ENCODE measurements at regions not wholly inside any gene's neighbourhood (a gene's known extent, or its start where the extent isn't known, plus 50 kb on each side); places are given as distances from the start of the nearest gene placed in this dataset.

DNA sequence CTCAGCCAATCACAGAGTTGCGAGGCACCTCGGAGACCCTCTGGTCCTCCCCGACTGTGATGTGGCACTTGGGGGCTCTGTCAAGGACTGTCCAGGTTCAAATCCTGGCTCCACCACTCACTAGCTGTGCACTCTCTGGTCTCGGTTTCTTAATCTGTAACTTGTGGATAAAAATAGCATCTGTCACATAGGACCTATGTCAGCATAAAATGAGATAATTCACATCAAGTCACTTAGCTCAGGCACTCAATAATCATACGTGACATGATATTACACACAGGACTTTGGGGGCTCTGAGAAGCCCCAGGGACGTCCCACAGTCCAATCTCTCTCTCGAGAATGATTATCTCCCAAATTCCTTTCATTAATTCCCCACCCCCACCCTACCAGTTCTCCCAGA, 166.4 kb downstream of the COPRS start:
- WGBS: 81% methylated on average over 7 of the region's 7 CpGs
- no peak overlapping the region for H3K9ac ChIP-seq (ENCODE audit: low read depth in 1 of 2, low read length in 2 of 2)

DNA sequence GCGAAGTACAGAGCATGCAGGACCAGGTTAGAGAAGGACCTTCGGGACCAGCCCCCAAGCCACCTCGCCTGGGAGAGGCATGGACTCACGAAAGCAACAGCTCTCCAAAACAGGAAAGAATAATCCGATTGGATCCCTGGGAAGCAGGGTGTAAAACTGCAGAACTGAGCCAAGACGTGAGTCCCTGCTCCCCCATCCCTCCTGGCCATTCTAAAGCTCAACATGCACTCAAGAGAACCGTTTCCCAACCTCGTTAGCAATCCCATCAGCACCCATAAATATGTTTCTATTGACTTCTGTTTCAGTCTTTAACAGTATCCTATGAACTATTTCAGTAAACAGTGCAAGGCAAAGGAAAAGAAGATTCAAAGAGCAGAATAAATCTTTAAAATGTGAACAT, 167.0 kb downstream of the COPRS start:
- Histone ChIP-seq H3K27me3 (ENCODE audit: control insufficient read depth in 4 of 4, insufficient read depth in 4 of 4, low read length in 3 of 4) (no peaks in the 10 kb centered on the region), H3K9ac (ENCODE audit: low read depth in 1 of 2, low read length in 2 of 2) (no peak overlapping the region), H3K27ac (ENCODE audit: low read depth in 1 of 2, low read length in 2 of 2) (no peak overlapping the region), H3K9me3 (ENCODE audit: control insufficient read depth in 4 of 4, low read length in 3 of 4) (no peaks in the 10 kb centered on the region), H3K36me3 (ENCODE audit: control insufficient read depth in 4 of 4, insufficient read depth in 3 of 4, low read depth in 1 of 4, low read length in 3 of 4) (no peaks in the 10 kb centered on the region), H3K4me1 (ENCODE audit: control insufficient read depth in 4 of 4, insufficient read depth in 4 of 4, low read length in 3 of 4) (peaks cover 0 to 10% (median 2%) of the 10 kb centered on the region in 4 donors), H3K4me3 (ENCODE audit: low read depth in 1 of 3, low read length in 3 of 3) (no peak overlapping the region)
- whole genome bisulfite sequencing: 88% methylated on average over 8 of the region's 8 CpGs
- TF ChIP-seq TAF1 (conservative IDR thresholded peaks at IDR 0.05) (no peak), HNF4G (IDR thresholded peaks at IDR 0.05) (no peak), GABPA (IDR thresholded peaks at IDR 0.05 in 1 of 2, conservative IDR thresholded peaks at IDR 0.05 in 1 of 2) (no peak), JUND (IDR thresholded peaks at IDR 0.05) (no peak), FOXA2 (IDR thresholded peaks at IDR 0.05) (no peak), RXRA (IDR thresholded peaks at IDR 0.05) (no peak), FOXA1 (IDR thresholded peaks at IDR 0.05) (no peak)
- TF ChIP-seq, protein P1, sequence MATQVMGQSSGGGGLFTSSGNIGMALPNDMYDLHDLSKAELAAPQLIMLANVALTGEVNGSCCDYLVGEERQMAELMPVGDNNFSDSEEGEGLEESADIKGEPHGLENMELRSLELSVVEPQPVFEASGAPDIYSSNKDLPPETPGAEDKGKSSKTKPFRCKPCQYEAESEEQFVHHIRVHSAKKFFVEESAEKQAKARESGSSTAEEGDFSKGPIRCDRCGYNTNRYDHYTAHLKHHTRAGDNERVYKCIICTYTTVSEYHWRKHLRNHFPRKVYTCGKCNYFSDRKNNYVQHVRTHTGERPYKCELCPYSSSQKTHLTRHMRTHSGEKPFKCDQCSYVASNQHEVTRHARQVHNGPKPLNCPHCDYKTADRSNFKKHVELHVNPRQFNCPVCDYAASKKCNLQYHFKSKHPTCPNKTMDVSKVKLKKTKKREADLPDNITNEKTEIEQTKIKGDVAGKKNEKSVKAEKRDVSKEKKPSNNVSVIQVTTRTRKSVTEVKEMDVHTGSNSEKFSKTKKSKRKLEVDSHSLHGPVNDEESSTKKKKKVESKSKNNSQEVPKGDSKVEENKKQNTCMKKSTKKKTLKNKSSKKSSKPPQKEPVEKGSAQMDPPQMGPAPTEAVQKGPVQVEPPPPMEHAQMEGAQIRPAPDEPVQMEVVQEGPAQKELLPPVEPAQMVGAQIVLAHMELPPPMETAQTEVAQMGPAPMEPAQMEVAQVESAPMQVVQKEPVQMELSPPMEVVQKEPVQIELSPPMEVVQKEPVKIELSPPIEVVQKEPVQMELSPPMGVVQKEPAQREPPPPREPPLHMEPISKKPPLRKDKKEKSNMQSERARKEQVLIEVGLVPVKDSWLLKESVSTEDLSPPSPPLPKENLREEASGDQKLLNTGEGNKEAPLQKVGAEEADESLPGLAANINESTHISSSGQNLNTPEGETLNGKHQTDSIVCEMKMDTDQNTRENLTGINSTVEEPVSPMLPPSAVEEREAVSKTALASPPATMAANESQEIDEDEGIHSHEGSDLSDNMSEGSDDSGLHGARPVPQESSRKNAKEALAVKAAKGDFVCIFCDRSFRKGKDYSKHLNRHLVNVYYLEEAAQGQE (IDR thresholded peaks at IDR 0.05): no peak
- TF ChIP-seq, protein P2, sequence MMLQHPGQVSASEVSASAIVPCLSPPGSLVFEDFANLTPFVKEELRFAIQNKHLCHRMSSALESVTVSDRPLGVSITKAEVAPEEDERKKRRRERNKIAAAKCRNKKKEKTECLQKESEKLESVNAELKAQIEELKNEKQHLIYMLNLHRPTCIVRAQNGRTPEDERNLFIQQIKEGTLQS (IDR thresholded peaks at IDR 0.05): no peak
- TF ChIP-seq, protein P3, sequence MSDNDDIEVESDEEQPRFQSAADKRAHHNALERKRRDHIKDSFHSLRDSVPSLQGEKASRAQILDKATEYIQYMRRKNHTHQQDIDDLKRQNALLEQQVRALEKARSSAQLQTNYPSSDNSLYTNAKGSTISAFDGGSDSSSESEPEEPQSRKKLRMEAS (IDR thresholded peaks at IDR 0.05): no peak
- no peak for DNase-seq (ENCODE audit: low spot score)

More for the DNA sequence above, 166.4 kb downstream of the COPRS start:
- Histone ChIP-seq H3K27ac (ENCODE audit: low read depth in 1 of 2, low read length in 2 of 2) (no peak overlapping the region), H3K9me3 (ENCODE audit: control insufficient read depth in 4 of 4, low read length in 3 of 4) (no peaks in the 10 kb centered on the region), H3K27me3 (ENCODE audit: control insufficient read depth in 4 of 4, insufficient read depth in 4 of 4, low read length in 3 of 4) (no peaks in the 10 kb centered on the region), H3K36me3 (ENCODE audit: control insufficient read depth in 4 of 4, insufficient read depth in 3 of 4, low read depth in 1 of 4, low read length in 3 of 4) (no peaks in the 10 kb centered on the region), H3K4me1 (ENCODE audit: control insufficient read depth in 4 of 4, insufficient read depth in 4 of 4, low read length in 3 of 4) (peaks cover 0 to 10% (median 2%) of the 10 kb centered on the region in 4 donors), H3K4me3 (ENCODE audit: low read depth in 1 of 3, low read length in 3 of 3) (no peak overlapping the region)
- TF ChIP-seq, protein P4, sequence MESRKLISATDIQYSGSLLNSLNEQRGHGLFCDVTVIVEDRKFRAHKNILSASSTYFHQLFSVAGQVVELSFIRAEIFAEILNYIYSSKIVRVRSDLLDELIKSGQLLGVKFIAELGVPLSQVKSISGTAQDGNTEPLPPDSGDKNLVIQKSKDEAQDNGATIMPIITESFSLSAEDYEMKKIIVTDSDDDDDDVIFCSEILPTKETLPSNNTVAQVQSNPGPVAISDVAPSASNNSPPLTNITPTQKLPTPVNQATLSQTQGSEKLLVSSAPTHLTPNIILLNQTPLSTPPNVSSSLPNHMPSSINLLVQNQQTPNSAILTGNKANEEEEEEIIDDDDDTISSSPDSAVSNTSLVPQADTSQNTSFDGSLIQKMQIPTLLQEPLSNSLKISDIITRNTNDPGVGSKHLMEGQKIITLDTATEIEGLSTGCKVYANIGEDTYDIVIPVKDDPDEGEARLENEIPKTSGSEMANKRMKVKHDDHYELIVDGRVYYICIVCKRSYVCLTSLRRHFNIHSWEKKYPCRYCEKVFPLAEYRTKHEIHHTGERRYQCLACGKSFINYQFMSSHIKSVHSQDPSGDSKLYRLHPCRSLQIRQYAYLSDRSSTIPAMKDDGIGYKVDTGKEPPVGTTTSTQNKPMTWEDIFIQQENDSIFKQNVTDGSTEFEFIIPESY (IDR thresholded peaks at IDR 0.05): no peak
- TF ChIP-seq HNF4A (conservative IDR thresholded peaks at IDR 0.05): no peak
- TF ChIP-seq, protein P1 (IDR thresholded peaks at IDR 0.05): no peak
- TF ChIP-seq GABPA (IDR thresholded peaks at IDR 0.05 in 1 of 2, conservative IDR thresholded peaks at IDR 0.05 in 1 of 2): no peak
- TF ChIP-seq, protein P3 (IDR thresholded peaks at IDR 0.05): no peak
- no peak for DNase-seq (ENCODE audit: low spot score)

Data from liver (tissue), 7 donors.